Stimulated activated naive B cell treated with anti-CD40 and anti-IgM and Interleukin-4, amounts not matched to agents 10 μg/mL and 1 μg/mL and 100 μg/mL, for 72 hours (primary cell): ENCODE measurements at regions not wholly inside any gene's neighbourhood (a gene's known extent, or its start where the extent isn't known, plus 50 kb on each side); places are given as distances from the start of the nearest gene placed in this dataset.
A peak's percentile ranks its signal among the peaks of the same experiment; 100 is the strongest.

ENCODE experiments used
- ATAC-seq, 2 donors: fragments of 150-1000 bp; cut with Tn5 transposase; replicated peaks; 2 replicates each; pipeline ENCODE4 v1.10.0; 2021; ENCODE audit warnings: moderate library complexity in 1 of 2
- DNase-seq: peaks from one replicate; pipeline ENCODE4 v3.0.0; 2021
- H3K27ac Mint-ChIP-seq: one replicate; pipeline ENCODE4 v1.8.0; 2022; ENCODE audit warnings: mild to moderate bottlenecking, mixed read lengths
- H3K27me3 Mint-ChIP-seq, 2 donors: one replicate each; pipeline ENCODE4 v1.8.0; 2022; ENCODE audit warnings: mixed read lengths in 2 of 2
- H3K36me3 Mint-ChIP-seq, 2 donors: one replicate each; pipeline ENCODE4 v1.8.0; 2022; ENCODE audit warnings: mixed read lengths in 2 of 2, mild to moderate bottlenecking in 1 of 2
- H3K4me1 Mint-ChIP-seq, 2 donors: one replicate each; pipeline ENCODE4 v1.8.0; 2022; ENCODE audit warnings: mixed read lengths in 2 of 2, mild to moderate bottlenecking in 1 of 2
- H3K4me3 Mint-ChIP-seq, 2 donors: one replicate each; pipeline ENCODE4 v1.8.0; 2022; ENCODE audit warnings: mild to moderate bottlenecking in 2 of 2, mixed read lengths in 2 of 2, moderate library complexity in 1 of 2
- H3K9me3 Mint-ChIP-seq, 2 donors: one replicate each; pipeline ENCODE4 v1.8.0; 2022; ENCODE audit warnings: mixed read lengths in 2 of 2, mild to moderate bottlenecking in 1 of 2

GRCh38 chr2:7456762-7457161, 539.5 kb downstream of the RNF144A start:
- no peak overlapping the region for H3K27ac Mint-ChIP-seq
- no peak overlapping the region for H3K4me3 Mint-ChIP-seq
- H3K9me3 Mint-ChIP-seq: no peaks in the 10 kb centered on the region
- H3K36me3 Mint-ChIP-seq: no peaks in the 10 kb centered on the region
- no peaks in the 10 kb centered on the region for H3K4me1 Mint-ChIP-seq
- no peak for DNase-seq
- ATAC-seq: no peak
- H3K27me3 Mint-ChIP-seq: peaks cover 0 to 5% of the 10 kb centered on the region in 2 donors

GRCh38 chr2:7458066-7458465, 540.9 kb downstream of the RNF144A start:
- Mint-ChIP-seq H3K4me3 (no peak overlapping the region), H3K9me3 (peaks cover 0 to 3% of the 10 kb centered on the region in 2 donors), H3K27me3 (peaks cover 0 to 5% of the 10 kb centered on the region in 2 donors), H3K4me1 (no peaks in the 10 kb centered on the region), H3K27ac (no peak overlapping the region), H3K36me3 (no peaks in the 10 kb centered on the region)
- ATAC-seq (no peak), DNase-seq (no peak)

- H3K4me3 Mint-ChIP-seq: no peak overlapping the region
These were observed 550.7 kb downstream of the RNF144A start for GRCh38 chr2:7467782-7468447.

GRCh38 chr2:7468448-7468828, 551.2 kb downstream of the RNF144A start:
- no peak overlapping the region for H3K4me3 Mint-ChIP-seq
- no peak for DNase-seq
- peaks cover 0 to 10% of the 10 kb centered on the region in 2 donors for H3K27me3 Mint-ChIP-seq
- H3K4me1 Mint-ChIP-seq: no peaks in the 10 kb centered on the region
- no peaks in the 10 kb centered on the region for H3K9me3 Mint-ChIP-seq
- no peak for ATAC-seq
- no peaks in the 10 kb centered on the region for H3K36me3 Mint-ChIP-seq
- H3K27ac Mint-ChIP-seq: no peak overlapping the region

More at GRCh38 chr2:7467782-7468447, 550.7 kb downstream of the RNF144A start:
- no peak overlapping the region for H3K27ac Mint-ChIP-seq
- no peaks in the 10 kb centered on the region for H3K36me3 Mint-ChIP-seq
- ATAC-seq (peak in 1 of 2 donors; percentile 42), DNase-seq (no peak)
- no peaks in the 10 kb centered on the region for H3K4me1 Mint-ChIP-seq
- H3K9me3 Mint-ChIP-seq: peaks cover 0 to 3% of the 10 kb centered on the region in 2 donors
- H3K27me3 Mint-ChIP-seq: peaks cover 0 to 10% of the 10 kb centered on the region in 2 donors

GRCh38 chr2:7468955-7469354, 551.7 kb downstream of the RNF144A start:
- no peaks in the 10 kb centered on the region for H3K9me3 Mint-ChIP-seq
- no peaks in the 10 kb centered on the region for H3K36me3 Mint-ChIP-seq
- peaks cover 0 to 10% of the 10 kb centered on the region in 2 donors for H3K27me3 Mint-ChIP-seq
- H3K27ac Mint-ChIP-seq: no peak overlapping the region
- H3K4me3 Mint-ChIP-seq: no peak overlapping the region
- DNase-seq: no peak
- no peak for ATAC-seq
- H3K4me1 Mint-ChIP-seq: no peaks in the 10 kb centered on the region

GRCh38 chr2:7471185-7471584, 554.0 kb downstream of the RNF144A start:
- peaks cover 0 to 3% of the 10 kb centered on the region in 2 donors for H3K9me3 Mint-ChIP-seq
- DNase-seq (no peak), ATAC-seq (no peak)
- H3K27ac Mint-ChIP-seq: no peak overlapping the region
- H3K27me3 Mint-ChIP-seq: peaks cover 0 to 10% of the 10 kb centered on the region in 2 donors
- H3K4me1 Mint-ChIP-seq: no peaks in the 10 kb centered on the region
- no peaks in the 10 kb centered on the region for H3K36me3 Mint-ChIP-seq
- no peak overlapping the region for H3K4me3 Mint-ChIP-seq

GRCh38 chr2:7472465-7472864, 555.3 kb downstream of the RNF144A start:
- Mint-ChIP-seq H3K27me3 (peaks cover 0 to 8% of the 10 kb centered on the region in 2 donors), H3K4me1 (no peaks in the 10 kb centered on the region), H3K9me3 (peaks cover 0 to 3% of the 10 kb centered on the region in 2 donors), H3K27ac (no peak overlapping the region), H3K4me3 (no peak overlapping the region), H3K36me3 (no peaks in the 10 kb centered on the region)
- DNase-seq: no peak
- ATAC-seq: no peak

GRCh38 chr2:7473135-7473771, 556.0 kb downstream of the RNF144A start:
- Mint-ChIP-seq H3K4me3 (no peak overlapping the region), H3K4me1 (no peaks in the 10 kb centered on the region), H3K27ac (no peak overlapping the region)

GRCh38 chr2:7476371-7476770, 559.2 kb downstream of the RNF144A start:
- H3K4me3 Mint-ChIP-seq: no peak overlapping the region
- H3K27ac Mint-ChIP-seq: no peak overlapping the region
- no peaks in the 10 kb centered on the region for H3K4me1 Mint-ChIP-seq
- peaks cover 0 to 9% of the 10 kb centered on the region in 2 donors for H3K27me3 Mint-ChIP-seq
- H3K36me3 Mint-ChIP-seq: peaks cover 0 to under 1% of the 10 kb centered on the region in 2 donors
- DNase-seq: no peak
- peaks cover 0 to 3% of the 10 kb centered on the region in 2 donors for H3K9me3 Mint-ChIP-seq
- ATAC-seq: no peak

More at GRCh38 chr2:7473135-7473771, 556.0 kb downstream of the RNF144A start:
- Mint-ChIP-seq H3K27me3 (peaks cover 0 to 8% of the 10 kb centered on the region in 2 donors), H3K9me3 (peaks cover 0 to 3% of the 10 kb centered on the region in 2 donors), H3K36me3 (no peaks in the 10 kb centered on the region)
- DNase-seq (no peak), ATAC-seq (no peak)

GRCh38 chr2:7479603-7480002, 562.4 kb downstream of the RNF144A start:
- DNase-seq (no peak), ATAC-seq (no peak)
- no peak overlapping the region for H3K4me3 Mint-ChIP-seq
- no peaks in the 10 kb centered on the region for H3K4me1 Mint-ChIP-seq
- H3K27me3 Mint-ChIP-seq: peaks cover 6 to 19% of the 10 kb centered on the region in 2 donors
- H3K9me3 Mint-ChIP-seq: peaks cover 9 to 10% of the 10 kb centered on the region in 2 donors
- H3K27ac Mint-ChIP-seq: no peak overlapping the region
- peaks cover 0 to 4% of the 10 kb centered on the region in 2 donors for H3K36me3 Mint-ChIP-seq

GRCh38 chr2:7480431-7480830, 563.2 kb downstream of the RNF144A start:
- Mint-ChIP-seq H3K4me1 (no peaks in the 10 kb centered on the region), H3K4me3 (no peak overlapping the region), H3K27me3 (peaks cover 6 to 14% of the 10 kb centered on the region in 2 donors), H3K36me3 (peaks cover 0 to 4% of the 10 kb centered on the region in 2 donors), H3K27ac (no peak overlapping the region), H3K9me3 (peaks cover 6 to 10% of the 10 kb centered on the region in 2 donors)
- ATAC-seq (no peak), DNase-seq (no peak)

- no peak overlapping the region for H3K4me3 Mint-ChIP-seq
- DNase-seq (no peak), ATAC-seq (no peak)
- H3K27me3 Mint-ChIP-seq: no peaks in the 10 kb centered on the region
- no peak overlapping the region for H3K27ac Mint-ChIP-seq
- peaks cover 5% of the 10 kb centered on the region in 2 donors for H3K9me3 Mint-ChIP-seq
- H3K4me1 Mint-ChIP-seq: no peaks in the 10 kb centered on the region
- no peaks in the 10 kb centered on the region for H3K36me3 Mint-ChIP-seq
These were observed 573.5 kb downstream of the RNF144A start for GRCh38 chr2:7490672-7491071.

GRCh38 chr2:7492719-7493118, 575.5 kb downstream of the RNF144A start:
- Mint-ChIP-seq H3K9me3 (peaks cover 5% of the 10 kb centered on the region in 2 donors), H3K4me3 (no peak overlapping the region), H3K4me1 (no peaks in the 10 kb centered on the region), H3K27ac (no peak overlapping the region), H3K36me3 (no peaks in the 10 kb centered on the region), H3K27me3 (peaks cover 4 to 7% of the 10 kb centered on the region in 2 donors)
- ATAC-seq: no peak
- no peak for DNase-seq

GRCh38 chr2:7497178-7497577, 580.0 kb downstream of the RNF144A start:
- Mint-ChIP-seq H3K9me3 (peaks cover 0 to 5% of the 10 kb centered on the region in 2 donors), H3K36me3 (no peaks in the 10 kb centered on the region), H3K4me3 (no peak overlapping the region), H3K4me1 (no peaks in the 10 kb centered on the region), H3K27me3 (peaks cover 18 to 25% of the 10 kb centered on the region in 2 donors), H3K27ac (no peak overlapping the region)
- DNase-seq: no peak
- no peak for ATAC-seq

- H3K27ac Mint-ChIP-seq: no peak overlapping the region
- peaks cover 0 to 5% of the 10 kb centered on the region in 2 donors for H3K9me3 Mint-ChIP-seq
- H3K4me3 Mint-ChIP-seq: no peak overlapping the region
- H3K4me1 Mint-ChIP-seq: no peaks in the 10 kb centered on the region
- H3K27me3 Mint-ChIP-seq: peaks cover 18 to 25% of the 10 kb centered on the region in 2 donors
- DNase-seq (no peak), ATAC-seq (no peak)
- no peaks in the 10 kb centered on the region for H3K36me3 Mint-ChIP-seq
These were observed 581.8 kb downstream of the RNF144A start for GRCh38 chr2:7499018-7499417.
